IMR-90 (cell line): ENCODE measurements at regions not wholly inside any gene's neighbourhood (a gene's known extent, or its start where the extent isn't known, plus 50 kb on each side); places are given as distances from the start of the nearest gene placed in this dataset.

Experiments used
- MAFK ChIP-seq: IDR thresholded peaks from 2 replicates; pipeline ENCODE4 v1.6.1; 2012; ENCODE audit warnings: low read depth, low read length, improper control_type of control experiment
- POLR2A ChIP-seq: IDR thresholded peaks from 2 replicates; pipeline ENCODE4 v1.6.1; 2012; ENCODE audit warnings: mild to moderate bottlenecking, low read depth, low read length
- RAD21 ChIP-seq: IDR thresholded peaks from 2 replicates; pipeline ENCODE4 v1.6.1; 2012; ENCODE audit warnings: low read length, improper control_type of control experiment
- RFX5 ChIP-seq: IDR thresholded peaks from 2 replicates; pipeline ENCODE4 v1.8.0; 2012; ENCODE audit warnings: low read depth, mild to moderate bottlenecking, low read length, moderate library complexity
- SMC3 ChIP-seq: fragments of 150-350 bp; IDR thresholded peaks from 2 replicates; pipeline ENCODE4 v1.6.1; 2016; ENCODE audit warnings: low read depth, mild to moderate bottlenecking, antibody characterized with exemption, low read length, moderate library complexity
- TF ChIP-seq, protein P1 (sequence below): conservative IDR thresholded peaks from 2 replicates; pipeline ENCODE4 v1.5.1; 2012; ENCODE audit warnings: mild to moderate bottlenecking, low read depth, low read length, improper control_type of control experiment

DNA sequence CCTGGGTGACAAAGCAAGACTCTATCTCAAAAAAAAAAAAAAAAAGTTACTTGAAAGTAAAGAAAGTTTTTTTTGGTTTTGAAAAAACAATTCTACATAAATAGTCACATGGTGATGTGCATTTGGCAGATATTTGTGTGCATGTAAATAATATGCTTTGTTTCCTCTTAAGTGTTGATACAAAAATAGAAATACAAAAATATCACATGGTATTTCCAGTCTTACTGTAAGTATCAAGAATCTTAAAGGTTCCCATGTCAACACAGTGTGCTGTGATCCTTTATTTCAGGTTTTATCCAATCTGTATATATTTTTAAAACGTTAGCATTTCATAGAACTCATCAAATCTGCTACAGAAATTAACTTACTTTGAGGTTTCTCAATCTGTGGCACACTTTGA lies 521.9 kb downstream of the TLE4 start:
- TF ChIP-seq RAD21 (no peak), POLR2A (no peak), SMC3 (no peak), RFX5 (no peak), MAFK (no peak)
- TF ChIP-seq, protein P1, sequence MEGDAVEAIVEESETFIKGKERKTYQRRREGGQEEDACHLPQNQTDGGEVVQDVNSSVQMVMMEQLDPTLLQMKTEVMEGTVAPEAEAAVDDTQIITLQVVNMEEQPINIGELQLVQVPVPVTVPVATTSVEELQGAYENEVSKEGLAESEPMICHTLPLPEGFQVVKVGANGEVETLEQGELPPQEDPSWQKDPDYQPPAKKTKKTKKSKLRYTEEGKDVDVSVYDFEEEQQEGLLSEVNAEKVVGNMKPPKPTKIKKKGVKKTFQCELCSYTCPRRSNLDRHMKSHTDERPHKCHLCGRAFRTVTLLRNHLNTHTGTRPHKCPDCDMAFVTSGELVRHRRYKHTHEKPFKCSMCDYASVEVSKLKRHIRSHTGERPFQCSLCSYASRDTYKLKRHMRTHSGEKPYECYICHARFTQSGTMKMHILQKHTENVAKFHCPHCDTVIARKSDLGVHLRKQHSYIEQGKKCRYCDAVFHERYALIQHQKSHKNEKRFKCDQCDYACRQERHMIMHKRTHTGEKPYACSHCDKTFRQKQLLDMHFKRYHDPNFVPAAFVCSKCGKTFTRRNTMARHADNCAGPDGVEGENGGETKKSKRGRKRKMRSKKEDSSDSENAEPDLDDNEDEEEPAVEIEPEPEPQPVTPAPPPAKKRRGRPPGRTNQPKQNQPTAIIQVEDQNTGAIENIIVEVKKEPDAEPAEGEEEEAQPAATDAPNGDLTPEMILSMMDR, result no peak
